GM18858 (cell line): ENCODE measurements at regions not wholly inside any gene's neighbourhood (a gene's known extent, or its start where the extent isn't known, plus 50 kb on each side); places are given as distances from the start of the nearest gene placed in this dataset.

ENCODE experiments used
- ATAC-seq: cut with Tn5 transposase; IDR thresholded peaks from one replicate; pipeline ENCODE4 v1.9.1; 2021; ENCODE audit not compliant: unreplicated experiment

DNA sequence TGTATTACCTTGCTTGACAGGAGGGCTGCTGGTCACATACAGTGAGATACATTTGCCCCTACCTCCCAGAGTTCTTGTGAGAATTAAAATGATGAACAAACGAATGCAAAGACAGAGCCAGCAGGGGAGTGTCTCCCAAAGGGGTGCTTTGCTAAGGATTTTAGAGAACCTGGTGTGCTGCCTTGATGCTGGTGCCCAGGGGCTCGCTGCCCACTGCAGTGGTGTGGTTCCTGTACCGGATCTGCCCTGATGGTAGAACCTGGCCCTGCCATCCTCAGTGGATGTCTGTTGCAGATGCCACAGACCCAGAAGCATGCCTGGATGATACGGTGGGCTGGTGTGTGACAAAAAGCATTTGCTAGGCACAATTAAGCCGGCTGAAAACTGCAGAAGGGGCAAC, 414.8 kb upstream of the HS6ST1 start:
- ATAC-seq = no peak

DNA sequence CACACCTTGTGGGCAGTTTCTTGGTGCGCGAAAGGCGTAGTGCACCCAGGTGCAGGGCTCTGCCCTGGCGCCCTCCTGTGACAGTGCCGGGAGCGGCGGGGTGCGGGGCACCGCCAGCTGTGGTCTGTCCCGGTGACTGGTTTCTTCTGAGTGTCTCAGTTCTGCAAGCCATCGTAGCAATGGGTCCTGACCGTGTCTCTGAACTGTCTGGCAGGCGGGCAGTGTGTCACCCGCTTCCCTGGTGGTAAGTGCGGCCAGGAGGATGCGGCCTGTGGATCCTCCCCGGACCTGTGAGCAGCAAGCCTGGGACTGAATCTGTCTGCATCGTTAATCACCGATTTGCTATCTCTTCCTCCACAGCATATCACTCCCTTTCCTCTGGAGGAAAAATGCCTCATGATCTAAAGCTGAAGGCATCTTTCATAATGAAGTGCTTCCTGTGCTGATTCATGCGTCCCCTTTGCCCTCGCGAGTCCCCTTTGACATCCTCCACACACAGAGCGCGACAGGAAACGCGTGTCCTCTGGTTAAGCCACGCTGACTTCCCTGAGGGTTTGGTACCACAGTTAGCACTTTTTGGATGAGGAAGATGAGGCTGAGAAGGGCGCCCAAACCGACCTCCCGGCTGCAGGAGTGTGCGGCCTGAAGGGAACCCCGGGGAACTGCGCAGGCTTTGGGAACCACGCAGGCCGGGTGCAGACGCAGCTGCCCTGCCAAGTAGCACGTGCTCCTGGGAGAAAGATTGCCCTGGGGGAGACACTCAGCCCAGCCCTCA, 416.0 kb upstream of the HS6ST1 start:
- peak; percentile 40 for ATAC-seq

DNA sequence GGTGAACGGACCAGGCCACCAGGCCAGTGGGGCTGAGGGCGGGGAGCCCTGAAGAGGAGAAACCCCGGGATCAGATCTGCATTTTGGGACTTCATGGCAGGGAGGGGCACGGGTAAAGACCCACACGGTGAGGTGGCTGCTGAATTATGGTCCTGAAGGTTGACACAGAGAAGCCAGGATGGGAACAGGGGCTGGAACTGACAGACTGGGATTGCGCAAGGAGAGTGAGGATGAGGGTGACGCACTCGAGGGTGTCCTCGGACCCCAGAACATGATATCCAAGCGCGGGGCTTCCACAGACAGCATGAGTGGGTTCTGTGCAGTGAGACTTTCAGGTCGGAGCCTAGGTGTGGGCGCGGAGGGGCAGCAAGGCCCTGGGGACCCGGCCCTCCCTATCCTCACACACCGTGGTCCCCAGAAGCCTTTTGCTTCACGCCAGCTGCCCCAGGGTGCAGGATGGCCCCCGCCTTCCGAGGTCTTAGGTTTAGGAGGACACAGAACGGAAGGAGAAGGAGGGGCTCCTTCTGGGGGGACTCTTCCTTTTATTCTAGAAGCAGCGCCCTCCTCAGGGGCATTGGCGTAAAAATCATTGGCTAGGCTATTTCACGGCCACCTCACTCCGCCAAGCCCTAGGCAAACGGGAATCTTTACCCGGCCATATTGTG, 416.8 kb upstream of the HS6ST1 start:
- ATAC-seq = no peak

- no peak for ATAC-seq
Observed at GRCh38 chr2:128736046-128736688, 417.5 kb upstream of the HS6ST1 start.

DNA sequence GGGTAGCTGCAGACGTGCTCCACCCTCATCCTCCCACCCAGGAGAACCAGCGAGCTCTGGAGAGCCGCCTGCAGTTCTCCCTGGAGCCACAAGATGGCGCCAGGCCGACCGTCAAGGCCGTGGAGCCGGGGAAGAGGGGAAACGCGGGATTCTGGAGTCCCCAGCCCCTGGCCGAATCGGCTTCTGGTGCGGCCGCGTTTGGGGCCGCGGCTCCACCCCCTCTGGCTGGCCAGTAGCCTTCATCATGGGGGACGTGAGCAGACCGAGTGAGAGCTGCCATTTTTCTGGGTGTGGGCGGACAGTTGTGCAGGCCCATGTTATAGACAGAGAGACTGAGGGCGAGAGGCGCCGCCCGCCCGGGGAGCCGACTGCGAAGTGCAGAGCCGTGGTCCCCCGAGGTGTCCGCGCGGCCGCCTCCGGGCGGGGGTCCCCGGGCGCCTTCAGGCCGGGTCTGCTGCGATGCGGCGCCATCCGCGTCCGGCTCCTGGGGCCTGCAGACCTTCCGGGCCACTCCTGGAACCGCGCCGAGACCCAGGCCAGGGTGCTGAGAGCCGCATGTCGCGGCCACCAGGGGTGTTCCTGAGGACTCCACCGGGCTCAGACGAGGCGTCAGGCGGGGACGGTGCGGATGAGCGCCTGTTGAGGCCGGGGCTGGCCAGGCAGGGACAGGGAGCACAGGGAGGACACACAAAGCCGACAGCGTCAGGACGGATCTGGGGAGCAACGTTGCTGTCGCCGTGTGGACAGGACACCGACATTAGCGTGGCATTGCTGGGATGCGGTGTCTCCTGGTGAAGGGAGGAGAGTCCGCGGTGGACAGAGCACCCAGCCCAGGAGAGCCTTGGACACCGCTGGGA, 418.2 kb upstream of the HS6ST1 start:
- no peak for ATAC-seq

DNA sequence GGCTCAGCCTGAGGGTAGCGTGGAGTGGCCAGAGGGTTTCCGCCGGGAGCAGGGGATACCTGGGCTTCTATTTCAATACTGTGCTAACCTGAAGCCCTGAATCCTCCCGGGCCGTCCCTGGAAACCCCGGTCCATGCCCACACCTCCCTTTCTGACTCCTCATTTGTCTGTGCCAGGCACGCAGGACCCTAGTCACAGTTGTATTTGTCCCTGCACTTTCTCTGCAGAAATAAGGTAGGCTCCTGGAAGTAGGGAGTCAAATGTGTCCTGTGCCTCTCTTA, 418.8 kb upstream of the HS6ST1 start:
- ATAC-seq = no peak

DNA sequence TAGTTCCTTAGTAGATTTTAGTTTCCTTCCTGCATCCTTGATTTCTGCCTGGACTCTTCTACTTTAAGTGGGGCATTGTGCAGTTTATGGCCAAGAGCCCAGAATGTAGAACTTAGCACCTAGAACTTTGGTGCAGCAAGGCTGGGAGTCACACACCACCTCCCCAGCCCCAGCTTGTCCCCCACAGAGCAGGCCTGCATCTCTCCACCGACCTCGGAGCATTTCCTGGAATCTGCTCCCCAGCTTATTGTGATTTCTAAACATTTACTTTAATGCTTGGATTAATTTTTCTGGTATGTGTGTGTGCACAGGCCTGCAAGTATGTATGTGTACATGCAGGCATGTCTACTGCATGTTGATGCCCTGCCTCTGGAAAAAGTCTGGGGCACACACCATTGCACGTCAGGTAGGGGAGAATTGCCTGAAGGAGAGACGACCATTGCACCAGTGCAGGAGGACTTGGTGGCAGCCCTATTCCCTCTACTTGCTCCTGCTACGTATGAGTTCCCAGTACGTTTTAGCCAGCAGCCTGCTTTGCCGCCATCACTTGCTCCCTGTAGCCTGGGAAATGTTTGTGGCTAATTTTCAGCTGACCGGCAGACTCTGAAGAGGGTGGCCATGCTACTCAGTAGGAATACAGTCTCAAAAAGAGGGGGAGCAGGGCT, 419.9 kb upstream of the HS6ST1 start:
- no peak for ATAC-seq

DNA sequence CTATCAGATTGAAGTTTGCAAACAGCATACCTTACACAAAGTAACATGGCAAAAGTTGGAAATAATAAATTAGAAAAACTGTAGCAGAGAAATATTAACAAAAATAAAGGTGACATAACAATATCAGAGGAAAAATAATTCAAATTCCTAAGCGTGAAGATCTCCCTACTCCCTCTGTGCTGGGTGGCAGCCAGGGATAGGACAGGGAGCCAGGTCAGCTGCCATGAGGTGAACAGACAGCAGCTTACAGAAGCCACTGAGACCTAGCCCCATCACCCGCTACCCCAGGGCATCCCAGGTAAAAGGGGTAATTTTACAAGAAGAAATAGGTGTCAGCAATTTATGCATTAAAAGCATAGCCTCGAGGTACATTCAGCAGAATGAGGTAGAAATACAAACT, 423.8 kb upstream of the HS6ST1 start:
- ATAC-seq = no peak

GRCh38 chr2:128745946-128746345, 427.3 kb upstream of the HS6ST1 start:
- ATAC-seq = no peak

- no peak for ATAC-seq
Observed at GRCh38 chr2:128746356-128746755, 427.7 kb upstream of the HS6ST1 start.

DNA sequence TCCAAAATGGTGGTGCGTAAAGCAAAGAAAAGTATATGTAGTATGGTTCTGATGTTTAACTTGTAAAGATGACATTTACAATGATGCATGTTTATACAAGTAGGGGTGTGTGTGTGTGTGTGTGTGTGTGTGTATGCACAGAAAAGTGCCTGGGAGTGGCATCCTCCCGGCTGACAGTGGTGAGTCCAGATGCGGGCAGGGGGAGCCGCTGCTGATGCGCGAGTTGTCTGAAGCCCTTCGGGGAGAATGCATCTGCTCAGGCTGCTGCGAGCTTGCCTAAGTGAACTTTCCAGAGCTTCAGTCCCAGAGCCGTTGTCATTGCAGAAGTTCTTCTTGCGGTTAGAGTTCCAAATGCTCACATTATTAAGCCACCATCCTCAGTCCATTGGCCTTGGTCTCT, 429.7 kb upstream of the HS6ST1 start:
- no peak for ATAC-seq

DNA sequence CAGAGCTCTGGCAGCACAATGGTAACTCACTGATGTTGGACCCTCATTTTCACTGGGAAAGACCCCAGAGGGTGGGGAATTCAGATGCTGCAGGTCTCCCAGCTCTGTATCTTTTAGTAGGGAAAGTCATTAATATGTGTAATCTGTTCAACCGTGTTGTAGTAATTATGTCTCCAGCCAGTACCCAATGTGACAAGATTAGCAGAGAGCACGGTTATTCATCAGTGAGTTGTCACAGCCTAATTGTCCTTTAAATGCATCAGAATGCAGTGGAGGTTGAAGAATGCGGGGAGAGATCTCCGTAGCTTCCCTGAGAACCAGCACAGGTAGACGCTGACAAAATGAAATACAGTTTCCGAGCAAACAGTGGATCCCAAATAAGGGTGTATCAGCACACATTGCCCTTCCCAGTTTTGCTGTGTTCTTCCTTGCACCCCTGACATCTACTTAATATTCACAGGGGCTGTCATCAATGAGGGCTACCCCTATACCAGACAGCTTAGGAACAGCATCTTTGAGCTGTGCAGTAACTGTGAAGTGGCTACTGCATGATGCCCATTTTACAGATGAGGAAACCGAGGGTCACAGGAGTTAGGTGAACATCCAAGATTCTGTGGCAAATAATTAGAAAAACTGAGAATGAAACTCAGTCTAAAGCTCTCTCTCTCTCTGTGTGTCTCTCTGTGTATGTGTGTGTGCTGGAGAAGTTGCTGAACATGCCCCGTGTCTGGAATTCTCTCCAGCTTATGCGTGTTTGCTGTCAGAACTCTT, 430.4 kb upstream of the HS6ST1 start:
- no peak for ATAC-seq

DNA sequence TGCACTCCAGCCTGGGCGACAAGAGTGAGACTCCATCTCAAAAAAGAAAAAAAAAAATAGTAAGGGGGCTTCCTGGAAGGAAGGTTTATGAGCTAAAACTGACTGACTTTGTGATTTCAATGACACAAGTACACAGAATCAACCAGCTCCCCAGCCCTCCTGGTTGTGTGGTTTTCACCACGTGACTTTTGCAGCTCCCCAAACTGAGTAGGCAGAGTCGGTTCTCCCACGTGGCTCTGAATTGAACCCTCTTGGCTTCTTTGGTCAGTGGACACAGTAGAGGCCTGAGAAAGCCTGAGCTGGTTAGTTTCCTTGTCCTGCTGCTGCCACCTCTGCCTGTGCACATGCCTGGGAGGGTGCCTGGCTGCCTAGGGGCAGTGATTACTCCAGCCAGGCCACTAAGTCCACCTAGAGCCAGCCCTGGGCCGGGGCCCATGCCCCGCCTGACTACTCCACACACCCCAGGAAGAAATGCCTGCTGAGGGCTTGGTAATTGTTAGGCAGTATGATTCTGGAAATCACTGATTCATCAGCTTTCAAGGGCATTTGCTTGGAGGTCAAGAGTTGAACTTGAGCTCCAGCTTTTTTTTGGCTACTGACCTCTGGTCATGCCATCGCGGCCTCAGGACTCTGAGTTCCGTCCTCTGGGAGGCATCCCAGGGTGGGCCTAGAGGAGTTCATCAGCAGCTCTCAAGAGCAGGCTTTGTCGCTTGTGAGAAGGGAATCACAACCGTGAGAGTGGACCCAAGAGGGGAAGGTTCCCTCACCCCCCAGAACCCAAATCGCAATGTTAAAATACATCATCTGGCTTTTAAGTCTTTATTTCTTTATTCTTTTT, 431.9 kb upstream of the HS6ST1 start:
- no peak for ATAC-seq

GRCh38 chr2:128751746-128752145, 433.1 kb upstream of the HS6ST1 start:
- ATAC-seq = no peak

DNA sequence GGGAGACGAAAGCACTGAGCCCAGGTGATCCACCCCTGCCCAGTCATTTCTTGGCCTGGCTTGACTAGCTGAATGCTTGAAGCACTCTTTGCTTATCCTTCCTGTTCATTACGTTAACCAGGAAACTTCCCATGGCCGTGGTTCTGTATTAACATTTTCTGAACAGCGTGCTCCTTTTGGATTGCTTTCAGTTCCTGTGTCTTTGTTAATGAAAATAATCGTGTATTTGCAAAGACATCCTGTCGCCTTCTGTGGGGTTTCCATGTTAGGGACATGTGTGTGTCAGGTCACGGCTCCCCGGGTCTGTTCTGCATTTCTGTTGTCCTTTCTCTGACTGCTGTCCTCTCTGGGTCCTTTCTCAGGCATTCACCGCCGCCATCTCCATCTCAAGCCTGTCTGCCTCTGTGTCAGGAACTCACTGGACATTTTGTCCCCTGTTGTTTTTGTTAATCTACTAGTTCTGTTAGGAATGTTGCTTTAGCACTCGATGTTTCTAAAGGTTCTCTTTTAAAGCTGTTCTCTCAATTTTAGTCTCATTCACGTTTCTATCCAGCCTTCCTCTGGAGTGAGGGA, 434.1 kb upstream of the HS6ST1 start:
- no peak for ATAC-seq

GRCh38 chr2:128753321-128753720, 434.7 kb upstream of the HS6ST1 start:
- ATAC-seq = no peak

- ATAC-seq = no peak
Observed at GRCh38 chr2:128753800-128754199, 435.1 kb upstream of the HS6ST1 start.

GRCh38 chr2:128754246-128754724, 435.6 kb upstream of the HS6ST1 start:
- peak; percentile 92 for ATAC-seq
